Activated CD8-positive, alpha-beta memory T cell treated with anti-CD3 and anti-CD28 coated beads, Interleukin-2, amount 50 U/mL, for 24 hours (primary cell): ENCODE measurements at regions not wholly inside any gene's neighbourhood (a gene's known extent, or its start where the extent isn't known, plus 50 kb on each side); places are given as distances from the start of the nearest gene placed in this dataset.
"Not testable (repeated sequence)": the region's sequence is repeated elsewhere in the genome, so short reads cannot be mapped to it uniquely, and the experiment has no call there.

Experiments used
- DNase-seq: peaks from one replicate; pipeline ENCODE4 v3.0.0-alpha.2; 2020; ENCODE audit errors: extremely low read depth

DNA sequence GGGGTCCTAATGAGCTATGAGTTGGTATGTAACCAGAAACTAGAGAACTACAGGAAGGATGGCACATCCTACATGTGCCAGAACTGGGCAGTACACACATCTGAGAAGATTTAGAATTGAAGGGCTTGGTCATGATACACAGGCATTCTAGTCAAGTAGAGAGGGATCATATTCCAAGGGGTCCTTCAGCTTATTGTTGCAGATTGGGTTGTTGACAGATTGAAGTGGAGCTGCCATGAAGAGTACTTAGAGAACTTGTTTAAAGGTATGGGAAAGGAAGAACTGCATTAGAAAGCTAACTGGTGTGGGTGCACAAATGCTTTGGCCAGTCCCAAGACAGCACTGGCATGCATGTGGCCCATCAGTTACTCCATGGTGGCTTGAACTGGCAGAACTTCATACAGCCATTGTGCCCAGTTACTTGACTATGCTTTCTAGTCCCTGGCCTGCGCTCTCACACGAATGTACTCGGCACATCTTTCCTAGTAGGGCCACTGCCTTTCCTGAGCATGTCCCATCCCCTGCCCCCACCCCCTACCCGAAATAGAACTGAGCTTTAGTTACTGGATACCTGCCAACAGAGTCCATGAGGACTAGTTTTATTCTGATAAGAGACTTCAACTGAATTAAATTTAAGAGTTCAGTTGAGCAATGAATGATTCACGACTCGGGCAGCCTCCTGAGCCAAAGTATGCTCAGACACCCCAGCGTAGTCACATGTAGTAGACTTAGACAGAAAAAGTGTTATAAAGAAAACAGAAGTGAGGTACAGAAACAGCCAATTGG is 64.0 kb downstream of the CCNG2 start:
- no peak for DNase-seq

DNA sequence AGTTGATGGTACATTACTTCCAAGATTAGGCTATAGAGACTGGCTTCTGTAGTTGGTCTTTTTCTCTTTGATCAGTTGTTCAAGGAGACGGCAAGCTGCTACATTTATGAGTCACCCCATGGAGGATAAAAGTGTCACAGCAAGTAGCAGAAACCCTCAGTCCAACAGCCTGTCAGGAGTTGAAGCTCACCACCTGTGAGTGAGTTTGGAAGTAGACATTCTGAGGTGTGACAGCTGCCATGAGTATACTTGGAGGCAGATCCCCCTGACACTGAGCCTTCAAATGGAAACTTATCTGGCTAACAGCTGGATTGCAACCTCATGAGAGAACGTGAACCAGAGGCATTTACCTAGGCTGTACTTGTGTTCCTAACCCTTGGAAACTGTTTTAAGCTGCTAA is 68.0 kb downstream of the CCNG2 start:
- no peak for DNase-seq

DNA sequence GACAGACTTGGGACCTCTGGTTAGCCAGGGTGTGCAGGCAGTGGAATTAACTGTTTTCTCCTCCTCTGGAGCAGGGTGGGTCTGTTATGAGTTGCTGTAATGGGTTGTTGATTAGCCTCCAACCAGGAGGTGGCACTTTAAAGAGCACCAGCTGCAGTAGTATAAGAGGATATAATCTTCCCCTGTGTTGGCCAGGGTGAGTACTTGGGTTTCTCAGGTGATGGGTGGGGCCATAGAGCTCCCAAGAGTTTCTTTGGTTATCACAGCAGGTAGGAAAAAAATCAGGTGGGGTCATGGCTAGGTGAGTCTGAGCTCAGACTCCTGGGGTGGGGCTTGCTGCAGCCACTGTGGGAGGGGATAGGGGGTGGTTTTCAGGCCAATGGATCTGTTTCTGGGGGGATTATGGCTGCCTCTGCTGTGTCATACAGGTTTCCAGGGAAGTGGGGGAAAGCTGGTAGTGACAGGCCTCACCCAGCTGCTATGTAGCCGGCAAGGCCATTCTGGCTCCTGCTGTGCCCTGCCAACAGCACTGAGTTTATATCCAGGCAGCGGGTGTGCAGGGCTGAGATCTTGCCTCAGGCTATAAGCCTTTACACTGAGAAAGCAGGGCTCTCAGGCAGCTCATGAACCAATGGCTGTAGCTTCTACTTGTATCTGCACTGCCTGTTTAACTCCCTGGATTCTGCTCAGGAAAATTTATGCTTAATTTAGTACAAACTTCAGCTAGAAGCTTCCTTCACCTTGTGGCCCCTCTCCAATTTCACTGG is 70.1 kb downstream of the CCNG2 start:
- DNase-seq = no peak

DNA sequence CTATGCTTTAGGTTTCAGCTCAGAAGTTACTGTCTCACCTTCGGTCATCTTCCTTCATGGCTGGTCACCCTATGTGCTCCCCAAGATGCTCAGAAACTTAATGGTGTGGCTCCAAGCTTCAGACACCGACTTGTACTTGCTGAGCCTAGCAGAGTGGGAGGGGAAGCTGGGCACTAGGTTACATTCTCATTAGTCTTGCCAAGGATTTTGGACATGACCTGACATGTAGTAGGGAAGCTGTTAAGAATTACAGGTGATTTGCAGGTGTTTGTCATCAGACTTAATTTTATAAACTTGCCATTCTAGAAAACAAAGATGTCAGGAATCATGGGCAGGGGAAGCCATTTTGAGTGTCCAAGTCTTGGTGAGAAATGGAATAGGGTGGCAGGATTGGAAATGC is 72.4 kb downstream of the CCNG2 start:
- no peak for DNase-seq

DNA sequence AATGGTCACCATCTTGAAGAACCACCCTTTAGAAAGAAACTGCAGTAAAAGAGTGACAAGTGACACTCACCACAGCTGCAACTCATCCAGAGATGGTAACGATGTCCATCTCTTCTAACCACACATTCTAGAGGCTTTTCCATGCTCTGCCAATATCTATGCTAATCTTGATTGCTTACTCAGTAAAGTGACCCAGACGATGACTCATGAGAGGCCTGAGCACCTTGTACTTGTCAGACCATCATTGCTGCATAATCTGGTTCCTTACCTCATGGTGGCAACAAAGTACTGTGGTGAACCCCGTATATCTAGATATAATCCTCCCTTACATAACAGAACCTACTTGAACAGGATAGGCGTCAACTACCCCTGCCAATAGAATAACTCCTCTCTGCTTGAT is 75.6 kb downstream of the CCNG2 start:
- no peak for DNase-seq

DNA sequence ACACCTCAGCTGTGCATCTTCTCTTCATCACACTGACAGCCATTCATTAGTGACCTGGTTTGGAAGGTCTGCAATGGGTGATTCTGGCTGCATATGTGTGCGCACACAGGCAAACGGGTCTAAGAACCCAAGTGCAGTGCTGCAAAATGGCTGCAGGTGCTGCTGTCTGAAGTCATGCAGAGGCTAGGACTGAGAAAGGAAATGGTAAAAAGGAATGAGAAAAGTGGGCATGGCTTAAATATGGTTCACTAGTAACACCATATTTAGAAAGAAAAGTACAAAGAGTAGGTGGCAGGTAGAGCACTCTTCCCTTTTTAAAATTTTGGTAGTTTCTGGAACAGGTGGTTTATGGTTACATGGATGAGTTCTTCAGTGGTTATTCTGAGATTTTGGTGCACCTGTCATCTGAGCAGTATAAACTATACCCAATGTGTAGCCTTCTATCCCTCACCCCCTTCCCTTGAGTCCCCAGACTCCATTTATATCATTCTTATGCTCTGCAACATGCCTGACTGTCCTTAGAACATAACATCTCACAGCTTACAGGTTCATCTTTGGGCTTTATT is 78.4 kb downstream of the CCNG2 start:
- DNase-seq = no peak

DNA sequence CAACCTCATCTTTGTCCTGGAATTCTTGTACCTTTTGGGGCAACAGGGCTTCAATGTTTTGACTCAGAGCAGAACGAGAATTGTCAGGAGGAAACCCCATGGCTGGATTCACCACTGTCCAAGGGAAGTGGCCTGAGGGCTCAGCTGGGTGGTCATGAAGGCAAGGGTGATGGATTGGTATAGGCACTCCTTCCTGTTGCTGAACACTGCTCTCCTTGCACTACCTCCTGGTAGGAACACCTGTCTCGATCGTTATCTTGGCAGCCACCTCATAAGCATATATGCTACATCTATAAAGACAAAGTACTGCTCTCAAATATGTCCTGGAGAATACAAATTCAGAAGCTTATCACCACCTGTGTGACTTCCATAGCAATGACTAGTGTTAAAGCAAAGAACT is 79.8 kb downstream of the CCNG2 start:
- no peak for DNase-seq

DNA sequence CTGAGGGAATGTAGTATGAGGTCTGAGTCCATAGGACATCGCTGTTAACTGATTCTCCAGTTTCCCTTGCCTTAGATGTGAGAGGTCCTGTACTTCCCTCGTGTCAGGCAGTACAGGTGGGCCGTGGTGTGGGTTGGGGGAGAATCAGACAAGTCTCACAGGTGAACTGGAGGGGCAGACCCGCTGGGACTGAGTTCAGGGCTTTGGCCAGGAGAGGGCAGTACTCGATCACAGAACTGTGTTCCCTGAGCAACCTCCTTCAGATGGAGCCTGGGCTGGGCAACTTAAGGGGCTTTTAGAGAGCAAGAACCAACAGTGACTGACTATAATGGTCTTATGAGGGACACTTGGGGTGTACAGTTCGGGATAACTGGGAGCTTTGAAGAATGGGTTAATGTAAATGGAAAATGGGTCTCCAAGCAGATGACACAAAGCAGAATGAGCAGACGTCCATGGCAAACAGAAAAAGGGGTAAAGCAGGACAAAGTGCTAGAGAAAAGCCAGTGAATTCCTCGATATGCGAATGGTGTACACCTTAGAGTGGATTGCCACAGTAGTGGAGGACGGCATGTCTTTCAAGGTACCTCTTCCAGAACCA is 83.6 kb downstream of the CCNG2 start:
- peak; percentile 28 for DNase-seq

DNA sequence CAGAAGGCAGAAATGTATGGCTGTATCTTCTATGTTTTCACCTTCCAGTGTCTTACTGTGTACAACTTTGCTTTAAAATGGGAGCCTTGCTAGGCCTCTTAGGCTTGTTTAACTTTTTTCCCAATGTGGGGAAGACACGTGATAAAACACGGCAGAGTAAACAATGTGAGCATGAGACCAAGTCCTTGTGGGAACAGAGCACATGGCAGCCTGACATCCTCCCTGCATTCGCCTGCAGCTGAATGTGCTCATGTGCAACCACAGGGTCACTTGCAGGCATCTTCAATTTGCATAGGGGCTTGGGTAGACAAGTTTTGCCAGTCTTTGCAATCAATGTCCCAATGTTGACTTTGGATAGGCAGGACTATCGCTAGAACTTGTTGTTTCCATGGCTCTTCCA is 91.8 kb downstream of the CCNG2 start:
- DNase-seq = no peak

DNA sequence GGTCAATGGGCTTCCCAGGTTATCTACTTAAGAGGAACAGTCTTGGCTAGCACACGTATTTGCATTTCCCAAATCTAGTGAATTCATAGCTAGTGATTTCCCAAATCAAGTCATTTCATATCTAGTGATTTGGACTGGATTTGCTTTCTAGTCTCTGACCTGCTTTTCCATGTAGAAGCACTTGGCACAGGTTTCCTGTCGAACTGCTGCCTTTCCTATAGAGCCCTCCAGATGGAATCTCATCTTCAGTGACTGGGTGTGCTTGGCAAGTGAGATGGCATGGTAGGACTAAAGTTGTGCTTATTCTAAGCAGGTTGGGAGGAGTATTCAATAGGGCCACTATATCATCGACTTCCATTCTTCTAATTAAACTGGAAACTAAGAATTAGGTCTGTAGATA is 94.7 kb downstream of the CCNG2 start:
- DNase-seq = no peak

DNA sequence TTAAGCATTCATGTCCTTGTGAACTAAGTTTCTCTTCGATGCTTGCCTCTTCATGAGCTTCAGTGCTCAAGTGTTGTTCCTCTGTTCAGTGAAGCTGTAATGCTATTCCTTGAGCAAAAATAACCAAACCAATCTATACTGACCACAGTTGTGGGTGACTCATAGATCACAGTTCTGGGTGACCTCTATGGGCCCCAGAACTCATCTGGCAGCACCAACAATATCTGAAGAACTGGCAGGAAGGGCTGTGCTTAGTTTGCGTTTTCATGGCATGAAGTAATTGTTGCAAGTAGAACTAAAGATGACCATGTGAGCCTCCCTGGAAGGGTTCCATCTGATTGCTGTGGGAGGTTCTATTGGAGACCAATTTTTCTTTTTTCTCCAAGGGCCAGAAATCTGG is 106.2 kb downstream of the CCNG2 start:
- DNase-seq = no peak

DNA sequence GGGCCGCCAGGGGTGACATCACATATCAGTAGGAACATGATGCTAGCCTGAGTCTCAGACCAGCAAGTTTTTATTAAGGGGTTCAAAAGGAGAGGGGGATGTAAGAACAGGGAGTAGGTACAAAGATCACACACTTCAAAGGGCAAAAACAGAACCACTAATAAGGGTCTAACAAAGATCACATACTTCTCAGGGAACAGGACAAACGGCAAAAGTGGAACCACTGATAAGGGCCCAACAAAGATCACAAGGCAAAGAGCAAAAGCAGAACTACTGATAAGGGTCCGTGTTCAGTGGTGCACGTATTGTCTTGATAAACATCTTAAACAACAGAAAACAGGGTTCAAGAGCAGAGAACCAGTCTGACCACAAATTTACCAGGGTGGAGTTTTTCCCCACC is 107.0 kb downstream of the CCNG2 start:
- not testable (repeated sequence) for DNase-seq

DNA sequence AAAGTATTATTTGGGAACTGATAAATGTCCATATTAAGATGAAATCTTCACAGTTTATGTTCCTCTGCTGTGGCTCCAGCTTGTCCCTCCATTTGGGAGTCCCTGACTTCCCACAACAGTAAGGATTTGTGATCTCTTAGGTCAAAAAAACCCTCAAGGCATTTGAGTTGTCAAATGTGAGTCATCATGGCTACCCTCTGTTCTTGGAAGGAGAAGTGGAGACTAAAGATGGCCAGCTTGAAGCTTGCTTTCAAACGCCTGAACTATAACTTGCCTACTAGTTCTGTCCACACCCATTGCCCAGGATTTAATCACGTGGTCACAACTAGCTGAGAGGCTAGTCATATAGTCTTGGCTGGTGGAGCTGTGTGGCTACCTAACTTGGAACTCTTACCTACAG is 107.8 kb downstream of the CCNG2 start:
- DNase-seq = no peak

DNA sequence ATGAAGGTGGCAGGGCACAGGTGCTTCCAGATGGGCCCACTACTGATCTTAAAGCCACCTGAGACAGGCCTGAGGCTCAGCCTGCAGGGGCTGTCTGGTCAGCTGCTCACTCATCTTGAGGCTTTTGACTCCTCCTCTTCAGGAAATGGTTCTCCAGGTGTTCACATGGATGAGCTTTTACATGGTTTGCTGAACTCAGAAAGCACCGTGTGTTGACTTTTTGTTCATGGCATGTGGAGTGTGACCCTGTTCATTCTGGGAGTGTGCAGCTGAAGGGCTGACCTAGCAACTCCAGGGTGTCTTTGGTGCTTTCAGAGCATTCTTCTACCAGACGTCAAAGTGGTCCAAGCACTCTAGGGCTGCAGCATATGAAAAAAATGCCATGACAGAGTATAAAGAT is 111.1 kb downstream of the CCNG2 start:
- no peak for DNase-seq

DNA sequence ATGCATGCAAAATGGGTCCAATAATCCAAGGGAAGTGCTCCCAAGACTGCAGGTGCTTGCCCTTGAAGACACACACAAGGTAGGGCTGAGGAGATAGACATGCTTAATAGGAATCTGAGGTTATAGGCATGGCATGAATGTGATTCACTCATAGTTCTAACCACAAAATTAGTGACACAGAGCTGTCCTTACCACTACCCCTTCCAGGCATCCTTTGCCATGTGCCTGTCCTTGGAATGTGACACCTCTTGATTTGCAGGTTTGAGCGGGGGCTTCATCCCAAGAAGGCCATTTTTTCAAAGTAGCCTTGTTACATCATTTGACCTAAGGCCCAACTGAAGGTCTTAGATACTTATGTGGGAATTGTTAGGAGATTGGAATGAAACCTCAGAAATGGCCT is 112.5 kb downstream of the CCNG2 start:
- DNase-seq = no peak

DNA sequence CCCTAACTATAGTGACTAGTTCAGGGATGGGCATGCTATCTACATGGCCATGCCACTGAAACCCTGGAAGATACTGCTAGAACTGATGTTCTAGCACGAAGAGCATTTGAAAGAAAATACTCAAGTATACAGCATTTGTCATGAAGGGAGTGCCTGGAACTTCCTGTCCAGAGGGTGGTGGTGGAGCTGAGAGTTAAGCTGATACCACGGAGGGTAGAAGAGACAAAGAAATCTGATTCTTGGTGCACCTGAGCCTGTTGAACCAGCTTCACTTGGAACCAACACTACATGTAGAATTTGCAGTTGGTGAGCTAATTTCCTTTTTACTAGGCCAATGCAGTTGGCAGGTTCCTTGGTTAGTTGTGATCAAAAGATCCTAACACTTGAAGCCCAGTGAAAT is 116.4 kb downstream of the CCNG2 start:
- no peak for DNase-seq

DNA sequence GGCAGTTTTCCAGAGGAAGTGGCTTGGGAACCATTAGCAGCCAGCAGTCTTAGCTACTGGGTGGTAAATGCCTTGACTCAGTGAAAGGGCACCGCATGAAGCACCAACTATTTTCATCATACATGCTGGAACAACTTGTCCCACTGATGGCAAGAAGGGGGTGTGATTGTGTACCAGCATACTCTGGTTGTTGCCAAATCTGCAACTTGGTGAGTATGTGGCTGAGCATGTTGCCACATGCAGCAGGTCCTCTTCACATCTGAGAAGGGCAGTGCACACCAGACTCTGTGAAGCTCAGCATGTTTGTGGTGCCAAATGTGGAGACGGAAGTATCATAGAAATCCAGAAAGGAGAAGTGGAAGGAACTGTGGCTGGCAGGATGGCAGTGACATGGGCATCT is 122.1 kb downstream of the CCNG2 start:
- not testable (repeated sequence) for DNase-seq

DNA sequence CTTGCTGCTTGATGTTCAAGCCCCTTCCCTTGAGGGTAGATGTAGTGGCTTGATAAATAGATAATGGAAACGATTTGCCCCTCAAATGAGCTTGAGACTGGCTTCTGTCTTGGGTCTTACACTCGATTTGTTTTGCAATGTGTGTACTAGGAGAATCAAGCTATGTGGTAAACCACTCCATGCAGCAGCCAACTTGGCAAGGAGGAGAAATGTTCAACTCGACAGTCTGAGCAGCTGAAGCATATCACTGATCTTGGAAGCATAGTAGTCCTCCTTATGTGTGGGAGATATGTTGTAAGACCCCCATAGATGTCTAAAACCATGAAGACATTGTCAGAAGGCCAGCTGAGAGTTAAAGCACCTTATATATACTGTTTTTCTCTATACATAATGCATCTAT is 125.3 kb downstream of the CCNG2 start:
- no peak for DNase-seq

DNA sequence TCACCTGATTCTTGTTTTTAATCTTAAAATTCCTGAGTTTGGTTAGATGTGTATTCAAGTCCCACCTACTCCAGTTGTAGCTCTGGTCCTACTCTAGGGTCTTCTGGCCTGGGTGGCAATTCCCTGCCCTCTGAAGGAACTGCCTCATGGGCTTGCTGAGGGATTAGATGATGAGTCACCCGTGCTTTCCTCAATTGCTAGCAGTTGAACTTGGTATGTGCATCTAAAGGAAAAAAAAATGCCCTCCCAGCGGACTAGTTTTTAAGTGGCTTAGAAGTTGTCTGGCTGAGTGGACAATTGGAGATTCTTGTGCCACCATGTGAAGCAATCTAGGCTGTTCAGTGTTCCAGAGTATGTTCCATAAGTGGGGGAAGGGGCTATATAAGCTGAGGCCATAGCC is 127.0 kb downstream of the CCNG2 start:
- DNase-seq = no peak

DNA sequence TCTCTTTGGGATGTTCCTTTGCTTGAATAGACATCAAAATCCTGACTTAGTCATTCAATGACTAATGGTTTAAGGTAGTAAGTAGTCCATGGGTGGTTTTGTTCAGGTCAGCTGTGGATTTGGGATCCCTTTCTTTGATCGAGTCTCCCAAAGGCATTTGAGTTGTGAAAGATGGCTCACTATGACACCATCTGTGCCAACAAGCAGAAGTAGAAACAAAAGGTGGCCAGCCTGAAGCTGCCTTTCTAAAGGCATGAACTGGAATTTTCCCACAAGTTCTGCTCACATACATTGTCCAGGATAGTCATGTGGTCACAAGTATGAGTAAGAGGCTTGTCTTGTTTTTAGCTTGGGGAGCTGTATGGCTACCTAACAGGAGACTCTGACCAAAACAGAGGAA is 129.9 kb downstream of the CCNG2 start:
- no peak for DNase-seq

DNA sequence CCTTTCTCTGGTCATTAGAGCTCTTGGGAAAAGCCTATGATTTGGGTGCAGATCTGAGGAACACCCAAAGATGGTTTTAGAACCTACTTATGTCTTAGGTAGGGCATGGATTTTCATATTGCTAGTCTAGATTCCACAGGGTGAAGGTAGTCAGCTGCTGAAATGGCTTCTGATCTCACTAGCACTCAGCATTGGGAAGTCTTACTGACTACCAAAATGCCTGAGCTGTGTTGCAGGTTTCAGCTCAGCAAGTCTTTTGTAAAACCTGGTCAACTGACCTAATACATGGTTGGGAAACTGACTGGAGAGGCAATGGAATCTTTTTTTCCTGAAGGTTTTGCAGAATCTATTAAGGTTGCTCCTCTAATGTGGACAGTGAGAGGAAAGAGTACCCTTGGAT is 136.4 kb downstream of the CCNG2 start:
- DNase-seq = no peak

DNA sequence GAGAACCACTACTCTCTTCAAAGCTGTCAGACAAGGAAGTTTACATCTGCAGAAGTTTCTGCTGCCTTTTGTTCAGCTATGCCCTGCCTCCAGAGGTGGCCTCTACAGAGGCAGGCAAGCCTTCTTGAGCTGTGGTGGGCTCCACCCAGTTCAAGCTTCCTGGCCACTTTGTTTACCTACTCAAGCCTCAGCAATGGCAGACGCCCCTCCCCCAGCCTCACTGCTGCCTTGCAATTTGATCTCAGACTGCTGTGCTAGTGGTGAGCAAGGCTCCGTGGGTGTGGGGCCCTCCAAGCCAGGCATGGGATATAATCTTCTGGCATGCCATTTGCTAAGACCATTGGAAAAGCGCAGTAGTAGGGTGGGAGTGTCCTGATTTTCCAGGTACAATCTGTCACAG is 144.0 kb downstream of the CCNG2 start:
- not testable (repeated sequence) for DNase-seq

DNA sequence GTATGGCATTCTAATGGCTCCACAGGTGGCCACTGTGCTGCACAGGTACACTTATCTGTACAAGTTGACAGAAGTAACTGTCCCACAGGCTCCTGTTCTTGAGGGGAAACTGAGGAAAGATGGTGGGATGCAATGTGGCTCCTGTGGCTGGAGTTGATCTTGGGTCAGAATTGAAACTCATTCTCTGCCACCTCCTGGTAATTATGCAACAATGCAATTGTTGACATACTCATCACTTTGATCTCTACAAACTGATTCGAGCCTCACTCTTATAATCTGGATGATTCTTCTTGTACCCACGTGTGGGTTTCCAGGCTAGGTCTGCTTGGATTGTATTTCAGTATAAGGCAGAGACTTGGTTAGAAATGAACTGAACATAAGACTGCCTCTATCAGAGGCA is 148.8 kb downstream of the CCNG2 start:
- DNase-seq = no peak
